NCI-H446 treated with DMSO at 0.1 percent for 48 hours (cell line): ENCODE measurements at regions not wholly inside any gene's neighbourhood (a gene's known extent, or its start where the extent isn't known, plus 50 kb on each side); places are given as distances from the start of the nearest gene placed in this dataset.
A peak's percentile ranks its signal among the peaks of the same experiment; 100 is the strongest.

Experiments
- DNase-seq: peaks from one replicate; lab custom pipeline; 2025; lab: John Stamatoyannopoulos, UW

GRCh38 chr12:22991250-22991844, 366.4 kb downstream of the ETNK1 start:
- DNase-seq: no peak

DNA sequence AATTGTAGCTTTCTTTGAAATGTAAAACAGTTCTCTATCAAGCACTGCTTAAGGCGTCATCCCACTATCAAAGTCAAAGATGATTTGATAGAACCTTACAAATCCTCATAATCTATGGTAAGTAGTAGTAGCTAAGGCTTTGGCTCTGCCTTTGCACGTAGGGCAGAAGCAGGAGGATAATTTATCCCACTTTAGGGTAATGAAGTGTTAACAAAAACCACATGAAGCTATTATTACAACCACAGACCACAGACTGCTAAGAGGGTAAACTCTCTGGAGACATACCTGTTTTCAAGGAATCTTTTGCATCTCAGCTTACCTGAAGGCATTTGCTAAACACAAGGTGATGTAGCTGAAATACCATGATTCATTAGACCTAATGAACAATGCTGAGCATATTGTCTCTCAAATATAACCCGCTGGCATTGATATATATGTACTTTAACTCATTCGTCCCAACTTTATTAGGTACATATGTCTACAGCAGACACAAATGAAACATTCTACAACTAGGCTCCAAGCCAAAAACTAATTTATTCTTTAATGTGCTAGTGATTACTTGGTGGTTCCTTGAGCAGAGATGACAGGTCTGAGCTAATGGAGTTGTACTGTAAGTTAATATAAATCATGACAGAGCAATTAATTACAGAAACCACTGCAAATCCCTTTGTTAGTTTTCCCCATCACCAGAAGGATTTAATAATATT, 368.8 kb downstream of the ETNK1 start:
- DNase-seq: peak; percentile 73

DNA sequence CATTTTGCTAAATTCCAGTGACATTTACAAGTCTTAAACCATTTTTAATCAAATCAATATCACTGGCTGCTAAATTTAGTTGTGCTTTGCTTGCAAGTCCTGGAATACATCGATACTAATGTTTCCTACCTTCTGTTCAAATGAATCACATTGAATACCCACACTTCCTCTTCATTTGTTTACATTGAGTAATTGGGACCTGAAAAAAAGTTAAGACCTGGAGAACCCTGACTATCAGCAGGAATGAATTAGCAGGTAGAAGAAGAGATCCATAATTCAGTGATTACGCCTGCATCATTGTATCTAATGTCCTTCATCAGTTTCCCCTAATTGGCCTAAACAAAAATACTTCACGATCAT, 369.3 kb downstream of the ETNK1 start:
- DNase-seq: no peak

DNA sequence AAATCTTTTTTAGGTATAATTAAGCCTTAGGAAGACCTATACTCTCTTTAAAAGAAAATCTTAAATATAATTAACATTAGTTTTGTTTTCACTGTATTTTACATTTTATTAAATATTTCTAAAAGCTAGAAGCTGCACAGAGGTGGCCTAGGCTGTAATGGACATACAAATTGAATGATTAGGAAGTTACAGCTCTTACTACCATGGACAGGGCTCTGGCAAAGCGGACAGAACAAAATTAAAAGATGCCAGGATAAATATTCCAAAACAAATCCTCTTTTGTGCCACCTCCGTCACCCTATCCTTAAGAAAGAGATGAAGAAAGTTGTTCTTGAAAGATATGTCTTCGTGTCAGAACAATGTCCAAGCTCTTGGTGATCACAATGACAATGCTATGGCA, 376.5 kb downstream of the ETNK1 start:
- no peak for DNase-seq

- no peak for DNase-seq
Measured at GRCh38 chr12:23002381-23002780, 377.4 kb downstream of the ETNK1 start.

DNA sequence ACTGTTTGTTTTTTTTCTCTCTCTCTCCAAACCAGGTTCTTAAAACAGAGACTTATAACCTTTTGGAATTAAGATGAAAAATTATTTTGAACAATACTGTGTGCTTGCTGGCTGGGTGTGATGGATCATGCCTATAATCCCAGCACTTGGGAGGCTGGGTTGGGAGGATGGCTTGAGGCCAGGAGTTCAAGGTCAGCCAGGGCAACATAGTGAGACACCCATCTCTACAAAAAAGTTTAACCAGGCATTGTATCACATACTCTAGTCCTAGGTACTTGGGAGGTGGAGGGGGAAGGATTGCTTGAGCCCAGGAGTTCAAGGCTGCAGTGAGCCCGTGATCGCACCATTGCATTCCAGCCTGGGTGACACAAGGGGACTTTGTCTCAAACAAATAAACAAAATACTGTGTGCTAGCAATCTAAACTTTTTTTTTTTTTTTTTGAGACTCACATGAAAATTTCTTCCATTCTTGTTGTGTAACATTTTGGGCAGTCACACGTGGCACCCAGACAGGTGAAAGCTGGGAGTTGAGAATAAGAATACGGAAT, 379.6 kb downstream of the ETNK1 start:
- DNase-seq: no peak

DNA sequence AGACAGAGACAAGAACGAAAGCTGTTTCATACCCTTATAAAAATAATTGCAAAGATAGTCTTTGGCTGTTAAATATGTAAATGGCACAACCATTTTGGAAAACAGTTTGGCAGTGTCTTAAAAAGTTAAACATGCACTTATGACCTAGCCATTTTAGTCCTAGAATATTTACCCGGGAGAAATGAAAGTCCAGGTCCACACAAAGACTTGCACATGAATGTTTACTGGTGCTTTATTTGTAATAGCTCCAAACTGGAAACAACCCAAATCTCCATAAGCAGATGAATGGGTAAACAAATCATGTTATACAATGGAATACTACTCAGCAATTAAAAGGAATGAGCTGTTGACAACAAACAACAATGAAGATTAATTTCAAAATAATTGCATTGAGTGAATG, 380.4 kb downstream of the ETNK1 start:
- DNase-seq: no peak

DNA sequence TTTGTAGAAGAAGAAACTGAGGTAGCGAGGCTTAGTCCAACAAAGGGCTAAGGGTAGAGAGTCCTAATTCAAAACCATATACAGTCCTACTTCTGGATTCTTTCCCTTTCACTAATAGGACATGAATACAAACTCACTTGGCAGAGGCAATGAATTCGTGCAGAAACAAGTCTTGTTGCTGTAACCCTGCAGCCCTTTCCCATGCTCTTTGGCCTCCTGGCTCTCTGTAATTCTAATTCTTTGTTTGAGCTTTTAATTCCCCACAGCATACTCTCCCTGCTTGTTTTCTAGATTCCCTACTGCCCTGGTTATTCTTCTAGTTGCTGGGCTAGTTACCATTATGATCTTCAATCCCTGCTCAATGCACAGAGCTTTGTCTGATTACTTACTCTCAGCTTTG, 381.4 kb downstream of the ETNK1 start:
- DNase-seq: no peak

DNA sequence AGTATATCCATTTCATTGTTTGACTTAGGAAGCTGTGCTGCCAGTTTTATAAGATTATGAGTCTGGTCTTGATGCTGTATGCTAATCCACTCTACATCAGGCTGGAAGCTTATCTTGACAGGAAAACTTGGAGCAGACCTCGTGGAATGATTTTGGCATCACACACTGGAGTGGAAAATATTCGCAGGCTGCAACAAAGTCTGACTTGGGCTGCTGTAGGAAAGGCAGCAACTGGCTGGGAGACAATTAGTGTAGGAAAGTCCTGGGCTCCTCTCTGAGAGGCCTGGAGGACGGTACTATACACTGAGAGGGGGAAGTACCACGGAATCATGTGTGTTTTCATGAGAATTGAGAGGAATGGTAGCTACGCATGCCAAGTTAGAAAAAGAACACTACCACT, 383.7 kb downstream of the ETNK1 start:
- peak; percentile 18 for DNase-seq

DNA sequence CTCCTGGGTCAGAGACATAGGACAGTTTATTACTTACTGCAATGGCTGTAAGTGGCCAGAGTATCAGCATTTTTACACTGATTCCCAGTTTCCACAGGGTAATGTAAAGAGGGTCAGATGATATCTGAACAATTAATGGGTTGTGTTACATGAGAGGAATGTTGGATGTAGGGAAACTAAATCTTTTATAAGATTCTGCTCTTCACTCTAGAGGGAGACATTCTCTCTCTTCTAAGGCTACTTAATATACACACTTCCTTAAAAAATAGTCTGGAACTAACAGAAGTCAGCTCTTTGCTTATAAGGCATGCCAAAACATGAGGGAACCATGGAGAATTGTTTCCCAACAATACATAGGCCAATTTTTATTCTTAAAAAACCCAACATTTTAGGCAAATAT, 389.8 kb downstream of the ETNK1 start:
- no peak for DNase-seq

DNA sequence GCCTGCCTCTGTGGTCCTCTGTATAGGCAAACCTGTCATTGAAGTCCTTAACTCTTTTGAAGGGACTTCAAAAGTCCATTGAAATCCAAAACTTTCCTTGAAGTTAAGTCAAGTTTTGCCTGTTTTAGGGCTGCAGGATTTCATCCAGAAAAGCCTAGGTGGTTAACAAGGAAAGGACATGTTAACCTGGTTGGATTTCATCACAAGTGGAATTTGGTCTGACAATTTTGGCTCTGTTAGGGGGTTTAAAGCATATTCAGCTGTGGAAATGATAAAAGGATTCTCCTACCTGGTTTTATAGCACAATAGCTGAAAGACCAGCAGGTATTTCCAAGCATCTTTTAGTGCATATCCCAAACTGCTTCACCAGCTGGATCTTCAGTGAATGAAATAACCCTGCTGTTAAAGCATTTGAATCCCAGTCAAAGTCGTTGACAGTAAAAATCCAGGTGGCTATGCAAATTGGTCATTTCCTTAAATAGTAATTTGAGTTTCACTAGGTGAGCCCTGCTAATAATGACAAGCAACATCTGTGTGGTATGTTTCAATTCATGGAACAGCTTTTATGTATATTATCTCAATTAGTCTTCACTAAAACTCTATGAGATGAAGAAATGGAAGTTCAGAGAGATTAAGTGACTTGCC, 400.5 kb downstream of the ETNK1 start:
- no peak for DNase-seq

DNA sequence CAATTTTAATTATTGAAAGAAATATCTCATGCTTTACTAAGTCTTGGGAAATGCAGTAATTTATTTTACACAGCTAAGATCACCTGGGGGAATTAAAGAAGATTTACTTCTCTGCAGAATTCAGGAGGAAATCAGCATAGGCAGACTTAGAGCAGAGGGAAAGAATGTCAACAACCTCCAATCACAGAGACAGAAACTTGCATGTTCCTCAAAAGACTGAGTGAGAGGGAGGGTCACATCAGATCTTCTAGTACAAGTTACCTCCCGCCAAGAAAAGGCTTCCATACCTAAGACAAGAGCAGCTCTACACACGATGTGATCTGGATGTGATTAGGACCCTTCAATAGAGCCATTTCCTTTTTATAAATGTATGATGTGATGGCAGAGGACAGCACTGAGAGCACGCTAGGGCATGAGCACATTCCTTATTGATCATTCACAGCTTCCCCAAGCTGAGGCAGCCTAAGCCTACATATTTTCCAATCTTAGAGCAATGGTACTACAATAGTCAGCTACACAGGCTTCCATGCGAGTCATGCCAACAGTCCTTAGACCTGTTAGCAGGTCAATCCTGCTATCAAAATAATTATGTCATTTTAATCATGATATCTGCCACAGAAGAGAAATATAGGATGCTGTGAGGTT, 403.3 kb downstream of the ETNK1 start:
- no peak for DNase-seq

- DNase-seq: no peak
Measured at GRCh38 chr12:23029185-23029584, 404.2 kb downstream of the ETNK1 start.

DNA sequence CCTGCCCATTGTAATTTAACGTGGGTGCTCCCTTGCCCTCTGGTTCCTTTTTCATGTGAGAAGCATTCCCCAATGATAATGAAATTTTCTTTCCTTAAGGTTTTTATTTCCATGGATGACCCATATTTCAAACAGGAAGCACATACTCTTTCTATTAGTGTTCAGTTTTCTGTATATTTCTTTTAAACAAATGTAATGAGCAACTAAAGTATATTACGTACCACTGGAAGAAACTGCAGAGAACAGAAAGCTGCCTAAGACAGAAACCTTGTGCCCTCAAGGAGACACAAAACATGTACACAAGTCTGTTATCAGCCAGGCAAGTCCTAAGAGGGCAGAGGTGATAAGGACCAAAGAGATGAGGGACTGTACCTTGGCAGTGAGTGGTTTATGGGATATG, 414.9 kb downstream of the ETNK1 start:
- no peak for DNase-seq

DNA sequence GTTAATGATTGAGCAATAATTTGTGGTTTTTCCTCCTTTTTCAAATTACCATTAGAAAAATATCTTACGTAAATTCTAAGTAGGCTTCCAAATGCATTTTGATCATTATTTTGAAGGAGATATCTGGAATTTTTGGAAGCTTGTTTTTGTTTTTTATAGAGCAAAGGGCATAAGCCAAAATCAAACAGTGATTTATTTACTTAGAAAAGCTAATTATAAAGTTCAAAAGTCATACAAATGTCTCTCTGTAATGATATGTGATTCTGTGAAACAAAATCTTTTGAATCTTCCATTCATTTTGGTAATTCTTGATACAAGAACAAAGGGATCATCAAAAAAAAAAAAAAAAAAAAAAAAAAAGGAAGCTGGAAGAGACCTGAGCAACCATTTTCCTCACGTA, 416.8 kb downstream of the ETNK1 start:
- no peak for DNase-seq

- DNase-seq: no peak
Measured at GRCh38 chr12:23043646-23044045, 418.7 kb downstream of the ETNK1 start.

- DNase-seq: no peak
Measured at GRCh38 chr12:23049180-23049579, 424.2 kb downstream of the ETNK1 start.

DNA sequence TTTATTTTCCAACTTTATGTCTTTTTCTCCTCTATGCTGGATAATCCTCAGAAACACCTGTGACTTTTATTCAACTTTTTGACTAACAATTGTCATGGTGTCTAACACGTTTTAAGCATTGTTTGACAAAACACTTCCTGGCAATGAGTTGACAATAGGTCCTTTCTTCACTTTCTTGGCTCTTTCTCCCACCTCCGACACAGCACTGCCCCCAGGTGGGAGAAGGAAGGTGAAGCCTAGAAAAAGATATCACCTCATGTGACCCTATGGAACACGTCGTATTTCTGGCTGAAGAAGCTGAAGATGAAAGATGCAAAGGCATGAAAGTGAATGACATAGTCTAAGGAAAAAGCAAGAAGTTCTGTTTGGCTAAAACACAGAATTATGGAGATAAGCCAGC, 430.0 kb downstream of the ETNK1 start:
- DNase-seq: no peak

GRCh38 chr12:23057571-23057970, 432.6 kb downstream of the ETNK1 start:
- DNase-seq: no peak

DNA sequence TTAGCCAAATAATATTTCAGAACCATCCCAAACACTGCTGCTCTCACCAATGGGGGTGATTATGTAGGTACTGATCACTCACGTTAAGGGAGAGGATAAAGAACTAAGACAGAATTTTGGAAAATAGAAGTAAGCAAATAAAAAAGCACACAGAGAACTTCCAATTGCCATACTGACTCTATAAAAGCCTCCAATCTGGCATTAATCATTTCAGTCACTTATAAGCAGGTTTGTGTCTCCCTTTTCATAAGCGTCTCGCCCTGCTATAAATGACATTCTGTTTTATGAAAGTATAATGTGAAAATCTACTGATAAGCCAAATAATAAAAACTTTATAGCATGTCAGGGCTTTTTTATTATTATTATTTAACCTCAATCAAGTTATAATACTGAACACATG, 435.2 kb downstream of the ETNK1 start:
- no peak for DNase-seq

- no peak for DNase-seq
Measured at GRCh38 chr12:23063206-23063605, 438.2 kb downstream of the ETNK1 start.

GRCh38 chr12:23066095-23066494, 441.1 kb downstream of the ETNK1 start:
- DNase-seq: no peak

GRCh38 chr12:23083267-23083666, 458.3 kb downstream of the ETNK1 start:
- peak; percentile 85 for DNase-seq
